Lower leg skin (tissue), 4 donors: ENCODE measurements at regions not wholly inside any gene's neighbourhood (a gene's known extent, or its start where the extent isn't known, plus 50 kb on each side); places are given as distances from the start of the nearest gene placed in this dataset.

Experiments used
- DNase-seq, 2 donors: peaks; one replicate each; pipeline ENCODE4 v3.0.0-alpha.2; 2019; ENCODE audit warnings: low spot score in 2 of 2
- H3K4me3 ChIP-seq: fragments of 200-600 bp; sonication (generic); 2 replicates; pipeline ENCODE4 v1.5.1; 2017; ENCODE audit warnings: mild to moderate bottlenecking, low read depth; ENCODE audit not compliant: poor library complexity, severe bottlenecking
- POLR2A ChIP-seq, 2 donors: fragments of 450-650 bp; IDR thresholded peaks; one replicate each; pipeline ENCODE4 v1.6.1; 2016 to 2017; ENCODE audit warnings: antibody characterized with exemption in 2 of 2, mild to moderate bottlenecking in 1 of 2, moderate library complexity in 1 of 2
- WGBS, 2 donors: methylation state at CpG; one replicate each; pipeline ENCODE4 v1.1.5; 2018; 5-methylcytosine and 5-hydroxymethylcytosine counted together
- intact Hi-C: fragments of 100-400 bp; cut with DNase I; formaldehyde crosslinking; loops from one replicate; pipeline ENCODE4 v1.15.0; 2023; ENCODE audit warnings: low total_unique reads
- TF ChIP-seq, protein P1 (sequence below), 3 donors: fragments of 450-650 bp; IDR thresholded peaks; one replicate each; pipeline ENCODE4 v1.5.1; 2016; ENCODE audit warnings: antibody characterized with exemption in 3 of 3, mild to moderate bottlenecking in 3 of 3, moderate library complexity in 2 of 3

DNA sequence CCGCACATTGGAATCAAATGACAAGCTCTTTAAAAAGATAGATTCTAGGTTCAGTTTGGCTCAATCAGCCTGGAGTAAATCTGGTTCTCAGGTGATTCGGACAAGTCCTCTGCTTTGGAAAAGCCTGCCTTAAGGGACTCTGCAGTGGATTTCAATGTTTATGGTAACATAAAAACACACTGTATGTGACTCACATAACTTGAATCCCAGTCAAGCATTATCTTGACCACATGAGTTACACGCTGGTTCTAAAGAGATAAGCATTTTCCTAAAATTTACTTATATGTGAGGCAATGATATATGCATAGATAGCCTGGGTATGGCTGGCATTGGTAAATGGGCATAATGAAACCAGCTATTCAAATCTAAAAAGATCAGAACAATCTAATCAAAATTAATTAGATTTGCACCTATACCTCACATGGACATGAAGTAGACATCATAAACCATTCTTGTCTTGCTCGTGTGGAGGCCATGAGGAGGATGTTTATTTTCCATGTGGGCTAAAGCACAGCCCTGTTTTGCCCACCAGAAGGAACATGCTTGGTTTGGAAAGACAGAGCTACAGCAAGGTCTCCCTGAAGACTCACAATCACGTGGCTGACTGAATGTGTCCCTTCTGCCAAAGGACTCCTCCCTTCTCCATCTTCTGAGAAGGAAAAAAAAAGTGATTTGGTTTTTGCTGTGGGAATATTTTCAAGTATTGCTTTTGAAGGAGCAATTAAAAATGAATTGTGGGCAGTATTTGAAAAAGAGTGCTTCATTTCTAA lies 351.7 kb downstream of the DIRAS2 start:
- H3K4me3 ChIP-seq: no peak overlapping the region
- TF ChIP-seq POLR2A (IDR thresholded peaks at IDR 0.05): no peak
- TF ChIP-seq, protein P1, sequence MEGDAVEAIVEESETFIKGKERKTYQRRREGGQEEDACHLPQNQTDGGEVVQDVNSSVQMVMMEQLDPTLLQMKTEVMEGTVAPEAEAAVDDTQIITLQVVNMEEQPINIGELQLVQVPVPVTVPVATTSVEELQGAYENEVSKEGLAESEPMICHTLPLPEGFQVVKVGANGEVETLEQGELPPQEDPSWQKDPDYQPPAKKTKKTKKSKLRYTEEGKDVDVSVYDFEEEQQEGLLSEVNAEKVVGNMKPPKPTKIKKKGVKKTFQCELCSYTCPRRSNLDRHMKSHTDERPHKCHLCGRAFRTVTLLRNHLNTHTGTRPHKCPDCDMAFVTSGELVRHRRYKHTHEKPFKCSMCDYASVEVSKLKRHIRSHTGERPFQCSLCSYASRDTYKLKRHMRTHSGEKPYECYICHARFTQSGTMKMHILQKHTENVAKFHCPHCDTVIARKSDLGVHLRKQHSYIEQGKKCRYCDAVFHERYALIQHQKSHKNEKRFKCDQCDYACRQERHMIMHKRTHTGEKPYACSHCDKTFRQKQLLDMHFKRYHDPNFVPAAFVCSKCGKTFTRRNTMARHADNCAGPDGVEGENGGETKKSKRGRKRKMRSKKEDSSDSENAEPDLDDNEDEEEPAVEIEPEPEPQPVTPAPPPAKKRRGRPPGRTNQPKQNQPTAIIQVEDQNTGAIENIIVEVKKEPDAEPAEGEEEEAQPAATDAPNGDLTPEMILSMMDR (IDR thresholded peaks at IDR 0.05): no peak
- no peak for DNase-seq
- 67 to 69% methylated on average over 5 of the region's 5 CpGs for WGBS, 2 donors
- intact Hi-C loops: no loop called here

DNA sequence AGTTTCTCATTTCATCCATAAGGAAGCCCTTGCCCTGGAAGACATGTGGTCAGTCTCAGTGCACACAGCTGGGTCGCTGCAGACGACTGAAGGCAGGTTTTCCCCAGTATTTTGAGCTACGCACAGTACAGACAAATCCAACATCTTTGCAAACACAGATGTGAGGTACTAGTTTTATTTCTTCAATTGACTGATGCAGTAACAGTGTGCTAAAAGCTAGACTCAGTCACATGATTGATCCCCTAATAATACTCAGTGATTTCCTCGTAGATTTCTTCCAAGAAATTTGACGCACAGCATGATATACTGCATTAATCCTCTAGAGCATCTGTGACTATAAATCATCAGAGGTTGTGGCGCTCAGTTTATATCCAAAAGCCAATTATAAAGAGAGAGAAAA lies 346.1 kb downstream of the DIRAS2 start:
- DNase-seq: no peak
- intact Hi-C loops: no loop called here
- no peak overlapping the region for H3K4me3 ChIP-seq
- no peak for TF ChIP-seq POLR2A (IDR thresholded peaks at IDR 0.05)
- TF ChIP-seq, protein P1 (IDR thresholded peaks at IDR 0.05): no peak
- 20 to 27% methylated on average over 6 of the region's 6 CpGs for WGBS, 2 donors

DNA sequence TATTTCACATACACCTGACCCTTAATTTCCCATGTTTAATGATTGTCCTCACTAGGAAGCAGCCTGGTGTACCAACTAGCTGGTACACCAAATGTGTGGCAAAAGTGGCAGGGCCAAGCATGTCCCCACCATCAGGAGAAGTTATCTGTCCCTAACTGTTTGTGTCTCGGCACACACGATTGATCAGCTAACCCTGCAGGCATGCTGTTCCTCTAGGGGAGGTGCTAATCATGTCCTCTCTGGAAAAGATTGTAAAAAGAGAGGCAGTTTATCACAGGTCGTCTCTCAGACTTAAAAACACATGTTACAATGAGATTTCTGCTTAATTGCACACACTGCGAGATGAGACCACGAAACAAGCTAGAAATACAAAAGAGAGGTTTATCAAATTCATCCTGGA lies 342.7 kb downstream of the DIRAS2 start:
- intact Hi-C loops: no loop called here
- TF ChIP-seq POLR2A (IDR thresholded peaks at IDR 0.05): no peak
- TF ChIP-seq, protein P1 (IDR thresholded peaks at IDR 0.05): no peak
- no peak for DNase-seq
- no peak overlapping the region for H3K4me3 ChIP-seq
- 77 to 79% methylated on average over 5 of the region's 5 CpGs for WGBS, 2 donors

DNA sequence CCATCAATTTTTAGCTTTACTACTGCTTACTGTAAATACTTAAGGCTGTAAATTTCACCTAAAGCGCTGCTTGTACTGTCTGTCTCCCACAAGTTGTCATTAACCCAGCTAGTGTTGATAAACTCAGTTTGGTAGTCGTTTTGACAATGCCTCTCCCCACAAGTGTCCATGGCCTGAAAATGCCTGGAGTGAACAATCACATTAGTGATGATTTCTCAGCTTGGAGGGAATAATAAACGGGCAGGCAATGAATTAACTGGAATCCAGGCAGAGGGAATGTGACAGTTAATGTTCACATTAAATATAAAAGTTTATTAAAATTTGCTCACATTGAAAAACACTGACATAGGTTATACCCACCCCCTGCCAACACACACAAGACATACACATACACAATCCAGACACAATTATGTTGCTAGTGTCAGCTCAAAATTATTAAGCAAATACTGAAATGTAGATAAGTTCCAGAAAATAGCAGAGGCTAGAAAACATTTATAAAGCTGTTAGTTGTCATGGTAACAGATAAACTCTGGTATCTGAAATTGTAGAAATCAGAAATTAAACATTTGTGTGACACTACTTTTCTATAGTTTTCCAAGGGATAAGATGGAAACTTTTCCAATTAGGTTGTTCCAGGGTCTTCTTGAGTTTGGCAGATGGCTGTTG lies 341.9 kb downstream of the DIRAS2 start:
- no peak overlapping the region for H3K4me3 ChIP-seq
- intact Hi-C loops: no loop called here
- 52 to 53% methylated on average over 3 of the region's 3 CpGs for WGBS, 2 donors
- TF ChIP-seq, protein P1 (IDR thresholded peaks at IDR 0.05): no peak
- no peak for TF ChIP-seq POLR2A (IDR thresholded peaks at IDR 0.05)
- DNase-seq: no peak

DNA sequence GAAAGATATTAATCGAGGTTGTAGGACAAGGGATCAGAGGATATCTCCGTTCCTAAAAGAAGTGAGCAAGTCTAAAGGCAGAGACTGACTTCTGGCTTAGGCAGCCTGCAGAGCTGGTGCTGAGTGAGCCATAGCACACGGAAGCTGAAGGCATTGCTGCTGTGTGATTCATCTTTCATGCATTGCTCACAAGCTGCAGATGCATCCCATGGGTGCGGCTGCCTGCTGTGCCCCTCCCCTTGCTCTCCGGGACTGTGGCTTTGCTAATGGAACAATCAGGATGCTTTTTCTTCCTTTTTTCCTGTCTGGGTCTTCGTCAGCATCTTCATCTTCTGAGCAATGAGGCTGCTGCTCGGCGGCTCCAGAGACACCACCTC lies 341.4 kb downstream of the DIRAS2 start:
- intact Hi-C loops: no loop called here
- WGBS, 2 donors: 8 to 21% methylated on average over 8 of the region's 8 CpGs
- no peak for TF ChIP-seq POLR2A (IDR thresholded peaks at IDR 0.05)
- no peak overlapping the region for H3K4me3 ChIP-seq
- DNase-seq: peak in 1 of 2 donors; percentile 17

DNA sequence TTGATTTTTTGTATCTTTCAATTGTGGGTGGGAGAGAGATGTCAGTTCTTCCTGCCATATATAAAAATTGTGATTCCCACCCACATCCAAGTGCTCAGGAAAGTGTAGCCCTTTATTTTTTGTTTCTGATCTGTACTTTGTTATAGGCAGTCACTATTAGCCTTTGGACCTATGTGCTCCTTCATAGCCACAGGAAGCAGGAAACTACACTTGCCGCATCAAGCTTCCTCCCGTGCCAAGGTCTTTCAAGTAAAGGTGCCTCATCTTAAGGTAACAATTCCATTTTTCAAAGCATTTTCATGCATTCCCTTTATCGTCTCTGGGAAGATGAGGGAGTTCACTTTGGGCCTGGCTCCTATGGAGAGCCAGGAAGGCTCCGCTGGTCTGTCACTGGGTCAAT lies 339.0 kb downstream of the DIRAS2 start:
- TF ChIP-seq, protein P1 (IDR thresholded peaks at IDR 0.05): no peak
- no peak for TF ChIP-seq POLR2A (IDR thresholded peaks at IDR 0.05)
- 79 to 84% methylated on average over 4 of the region's 4 CpGs for WGBS, 2 donors
- intact Hi-C loops: no loop called here
- no peak for DNase-seq
- no peak overlapping the region for H3K4me3 ChIP-seq
